Stomach (tissue), 8 donors: ENCODE measurements at regions not wholly inside any gene's neighbourhood (a gene's known extent, or its start where the extent isn't known, plus 50 kb on each side); places are given as distances from the start of the nearest gene placed in this dataset.

Experiments
- DNase-seq, 2 donors: peaks; one replicate each; pipeline versions ENCODE4 v3.0.0 to v3.0.0-alpha.2; 2013 to 2019
- H3K27ac ChIP-seq, 5 donors: fragments of 200-600 bp in 4 of 5; sonication (generic) in 4 of 5; one replicate each; pipeline ENCODE4 v1.5.1; 2013 to 2019; ENCODE audit warnings: mild to moderate bottlenecking in 1 of 5, moderate library complexity in 1 of 5
- H3K27me3 ChIP-seq, 3 donors: fragments of 200-600 bp; sonication (generic); one replicate each; pipeline ENCODE4 v1.5.1; 2017 to 2019; ENCODE audit warnings: mixed run types in 1 of 3
- H3K36me3 ChIP-seq, 4 donors: fragments of 200-600 bp; sonication (generic); 1 replicate in 3 of 4; 2 replicates in 1 of 4; pipeline ENCODE4 v1.5.1; 2016 to 2019
- H3K4me1 ChIP-seq, 4 donors: fragments of 200-600 bp; sonication (generic); one replicate each; pipeline ENCODE4 v1.5.1; 2016 to 2019
- H3K4me3 ChIP-seq, 4 donors: fragments of 200-600 bp; sonication (generic) in 3 of 4; one replicate each; pipeline ENCODE4 v1.5.1; 2016 to 2019; ENCODE audit warnings: mild to moderate bottlenecking in 1 of 4
- H3K9me3 ChIP-seq, 4 donors: fragments of 200-600 bp; sonication (generic); one replicate each; pipeline ENCODE4 v1.5.1; 2016 to 2019
- EP300 ChIP-seq: sonication (generic); formaldehyde crosslinking; IDR thresholded peaks from one replicate; pipeline ENCODE4 v1.6.1; 2017; ENCODE audit warnings: antibody characterized with exemption
- POLR2A ChIP-seq, 4 donors: fragments of 450-650 bp; IDR thresholded peaks; one replicate each; pipeline ENCODE4 v1.6.1; 2016; ENCODE audit warnings: antibody characterized with exemption in 4 of 4, control low read depth in 2 of 4, mild to moderate bottlenecking in 1 of 4, moderate library complexity in 1 of 4
- POLR2AphosphoS5 ChIP-seq, 3 donors: sonication (generic); formaldehyde crosslinking; IDR thresholded peaks; one replicate each; pipeline ENCODE4 v1.6.1; 2016; ENCODE audit warnings: antibody characterized with exemption in 3 of 3
- WGBS, 5 donors: extraction: QIAGEN DNeasy Blood & Tissue Kit in 3 of 5; methylation state at CpG; one replicate each; pipeline versions ENCODE4 v1.1.5 to v1.1.7; 2013 to 2018; 5-methylcytosine and 5-hydroxymethylcytosine counted together
- intact Hi-C: fragments of 100-400 bp; cut with DNase I; formaldehyde crosslinking; loops from one replicate; pipeline ENCODE4 v1.15.1; 2023; ENCODE audit warnings: low total_unique reads
- TF ChIP-seq, protein P1 (sequence below), 7 experiments: fragments of 450-650 bp in 4 of 7; fragments of 200-600 bp in 3 of 7; sonication (generic) in 3 of 7; IDR thresholded peaks; one replicate each; pipeline ENCODE4 v1.5.1; 2016 to 2019; ENCODE audit warnings: antibody characterized with exemption in 7 of 7, control low read depth in 2 of 7, mild to moderate bottlenecking in 1 of 7
- donor health status: healthy with polysubstance abuse.
- donor health status: Bipolar disorder and iron deficiency.
- donor health status: healthy.

DNA sequence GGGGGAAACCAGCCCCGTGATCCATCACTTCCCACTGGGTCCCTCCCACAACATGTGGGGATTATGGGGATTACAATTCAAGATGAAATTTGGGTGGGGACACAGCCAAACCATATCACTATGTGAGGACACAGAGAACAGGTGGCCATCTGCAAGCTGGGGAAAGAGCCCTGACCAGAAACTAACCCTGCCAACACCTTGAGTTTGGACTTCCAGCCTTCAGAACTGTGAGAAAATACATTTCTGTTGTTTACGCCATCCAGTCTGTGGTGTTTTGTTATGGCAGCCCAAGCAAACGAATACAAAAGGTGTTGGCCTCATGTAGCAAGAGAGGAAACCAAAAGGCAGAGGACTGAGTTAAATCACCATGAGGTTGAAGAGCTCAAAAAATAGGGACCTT, 169.9 kb upstream of the TENM3 start:
- intact Hi-C loops = no loop called here
- Histone ChIP-seq H3K27me3 (no peaks in the 10 kb centered on the region), H3K9me3 (no peaks in the 10 kb centered on the region), H3K36me3 (no peaks in the 10 kb centered on the region), H3K4me1 (no peaks in the 10 kb centered on the region), H3K4me3 (no peak overlapping the region), H3K27ac (no peak overlapping the region)
- WGBS, 5 donors = 67 to 79% (median 77%) methylated on average over 3 of the region's 3 CpGs
- no peak for DNase-seq
- TF ChIP-seq, protein P1, sequence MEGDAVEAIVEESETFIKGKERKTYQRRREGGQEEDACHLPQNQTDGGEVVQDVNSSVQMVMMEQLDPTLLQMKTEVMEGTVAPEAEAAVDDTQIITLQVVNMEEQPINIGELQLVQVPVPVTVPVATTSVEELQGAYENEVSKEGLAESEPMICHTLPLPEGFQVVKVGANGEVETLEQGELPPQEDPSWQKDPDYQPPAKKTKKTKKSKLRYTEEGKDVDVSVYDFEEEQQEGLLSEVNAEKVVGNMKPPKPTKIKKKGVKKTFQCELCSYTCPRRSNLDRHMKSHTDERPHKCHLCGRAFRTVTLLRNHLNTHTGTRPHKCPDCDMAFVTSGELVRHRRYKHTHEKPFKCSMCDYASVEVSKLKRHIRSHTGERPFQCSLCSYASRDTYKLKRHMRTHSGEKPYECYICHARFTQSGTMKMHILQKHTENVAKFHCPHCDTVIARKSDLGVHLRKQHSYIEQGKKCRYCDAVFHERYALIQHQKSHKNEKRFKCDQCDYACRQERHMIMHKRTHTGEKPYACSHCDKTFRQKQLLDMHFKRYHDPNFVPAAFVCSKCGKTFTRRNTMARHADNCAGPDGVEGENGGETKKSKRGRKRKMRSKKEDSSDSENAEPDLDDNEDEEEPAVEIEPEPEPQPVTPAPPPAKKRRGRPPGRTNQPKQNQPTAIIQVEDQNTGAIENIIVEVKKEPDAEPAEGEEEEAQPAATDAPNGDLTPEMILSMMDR (IDR thresholded peaks at IDR 0.05) = no peak
- TF ChIP-seq POLR2A (IDR thresholded peaks at IDR 0.05) = no peak
- TF ChIP-seq EP300 = no peak

DNA sequence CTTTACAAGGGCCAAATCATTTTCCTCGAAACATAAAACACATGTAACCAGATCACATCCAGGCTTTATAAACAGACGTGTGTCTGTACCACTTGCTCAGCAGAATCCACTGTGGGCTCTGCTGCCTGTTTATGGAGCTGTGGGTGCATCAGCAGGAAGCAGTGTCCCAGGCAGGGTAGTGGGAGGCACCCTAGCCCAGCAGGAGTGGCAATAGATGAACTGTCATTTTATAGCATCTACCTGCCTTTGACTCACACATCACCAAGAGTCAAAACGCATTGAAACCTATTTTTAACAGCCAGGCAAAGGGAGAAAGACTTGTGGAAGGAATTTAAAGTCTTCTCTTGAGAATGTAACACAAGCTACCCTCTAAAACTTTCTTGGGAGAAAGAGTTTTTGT, 169.1 kb upstream of the TENM3 start:
- 42 to 65% (median 58%) methylated on average over 3 of the region's 3 CpGs for whole genome bisulfite sequencing, 5 donors

DNA sequence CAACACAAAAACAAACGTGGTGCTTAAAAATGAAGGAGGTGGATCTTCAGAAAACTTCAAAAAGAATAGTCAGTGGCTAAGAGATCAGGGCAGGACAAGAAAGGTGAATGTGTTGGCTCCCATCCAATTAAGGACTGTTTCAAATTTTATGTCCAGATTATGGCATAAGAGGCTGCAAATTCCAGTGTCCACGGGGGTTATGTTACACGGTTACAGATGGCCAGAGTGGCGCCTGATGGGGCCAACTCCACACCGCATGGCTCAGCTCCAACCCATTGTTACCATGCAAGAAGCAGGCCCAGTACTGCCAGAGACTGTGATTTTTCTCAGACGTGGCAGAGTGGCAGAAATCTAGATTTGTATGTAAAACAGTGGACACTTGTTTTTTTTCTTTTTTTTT, 168.4 kb upstream of the TENM3 start:
- intact Hi-C loops = no loop called here
- WGBS, 5 donors = 66 to 78% (median 72%) methylated on average over 6 of the region's 6 CpGs
- H3K4me3 ChIP-seq = no peak overlapping the region
- H3K4me1 ChIP-seq = no peaks in the 10 kb centered on the region
- no peaks in the 10 kb centered on the region for H3K36me3 ChIP-seq
- TF ChIP-seq, protein P1 (IDR thresholded peaks at IDR 0.05) = no peak
- TF ChIP-seq POLR2AphosphoS5 (IDR thresholded peaks at IDR 0.05) = no peak
- no peak for TF ChIP-seq EP300
- TF ChIP-seq POLR2A (IDR thresholded peaks at IDR 0.05) = no peak
- no peaks in the 10 kb centered on the region for H3K27me3 ChIP-seq
- H3K9me3 ChIP-seq = no peaks in the 10 kb centered on the region
- no peak for DNase-seq
- H3K27ac ChIP-seq = no peak overlapping the region

More for the DNA sequence above, 169.1 kb upstream of the TENM3 start:
- no peaks in the 10 kb centered on the region for H3K9me3 ChIP-seq
- no peak overlapping the region for H3K27ac ChIP-seq
- H3K4me1 ChIP-seq = no peaks in the 10 kb centered on the region
- TF ChIP-seq, protein P1 (IDR thresholded peaks at IDR 0.05) = no peak
- TF ChIP-seq POLR2A (IDR thresholded peaks at IDR 0.05) = no peak
- TF ChIP-seq EP300 = no peak
- no peak for TF ChIP-seq POLR2AphosphoS5 (IDR thresholded peaks at IDR 0.05)
- no peaks in the 10 kb centered on the region for H3K27me3 ChIP-seq
- no peaks in the 10 kb centered on the region for H3K36me3 ChIP-seq
- H3K4me3 ChIP-seq = no peak overlapping the region
- intact Hi-C loops = no loop called here
- peak in 1 of 2 donors; percentile 2 for DNase-seq

DNA sequence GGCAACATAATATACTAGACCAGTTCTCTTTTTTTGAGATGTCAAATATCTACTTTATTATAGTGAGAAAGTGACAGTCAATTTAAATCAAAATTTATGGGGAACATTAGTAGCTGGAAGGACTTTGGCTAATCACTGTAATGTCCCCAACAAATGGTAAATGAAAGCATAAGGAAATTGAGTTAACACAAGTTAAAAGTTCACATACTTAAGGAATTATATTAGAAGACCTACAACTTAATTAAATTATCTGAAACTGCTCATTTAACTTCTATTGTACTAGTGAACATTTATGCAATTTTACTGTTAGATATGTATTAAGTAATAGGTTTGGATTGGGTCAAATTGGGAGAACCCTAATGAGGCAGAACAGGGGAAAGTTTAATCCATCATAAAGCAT, 160.3 kb upstream of the TENM3 start:
- no peaks in the 10 kb centered on the region for H3K27me3 ChIP-seq
- no peak overlapping the region for H3K4me3 ChIP-seq
- H3K27ac ChIP-seq = no peak overlapping the region
- H3K4me1 ChIP-seq = no peaks in the 10 kb centered on the region
- no peaks in the 10 kb centered on the region for H3K9me3 ChIP-seq
- no peak for DNase-seq
- no peak for TF ChIP-seq POLR2A (IDR thresholded peaks at IDR 0.05)
- TF ChIP-seq EP300 = no peak
- TF ChIP-seq POLR2AphosphoS5 (IDR thresholded peaks at IDR 0.05) = no peak
- TF ChIP-seq, protein P1 (IDR thresholded peaks at IDR 0.05) = no peak
- intact Hi-C loops = no loop called here
- H3K36me3 ChIP-seq = no peaks in the 10 kb centered on the region
